PC-9 (cell line): ENCODE measurements at regions not wholly inside any gene's neighbourhood (a gene's known extent, or its start where the extent isn't known, plus 50 kb on each side); places are given as distances from the start of the nearest gene placed in this dataset.

Experiments
- EZH2 ChIP-seq: fragments of 200-600 bp; sonication (generic); IDR thresholded peaks from 2 replicates; pipeline ENCODE4 v1.8.0; 2017; ENCODE audit warnings: antibody characterized with exemption, low read depth
- TF ChIP-seq, protein P1 (sequence below): fragments of 200-600 bp; sonication (generic); conservative IDR thresholded peaks from 2 replicates; pipeline ENCODE4 v1.6.1; 2017; ENCODE audit warnings: mixed run types, antibody characterized with exemption, mild to moderate bottlenecking, moderate library complexity

GRCh38 chr13:26908126-26908525 lies 147.5 kb upstream of the GPR12 start:
- TF ChIP-seq, protein P1, sequence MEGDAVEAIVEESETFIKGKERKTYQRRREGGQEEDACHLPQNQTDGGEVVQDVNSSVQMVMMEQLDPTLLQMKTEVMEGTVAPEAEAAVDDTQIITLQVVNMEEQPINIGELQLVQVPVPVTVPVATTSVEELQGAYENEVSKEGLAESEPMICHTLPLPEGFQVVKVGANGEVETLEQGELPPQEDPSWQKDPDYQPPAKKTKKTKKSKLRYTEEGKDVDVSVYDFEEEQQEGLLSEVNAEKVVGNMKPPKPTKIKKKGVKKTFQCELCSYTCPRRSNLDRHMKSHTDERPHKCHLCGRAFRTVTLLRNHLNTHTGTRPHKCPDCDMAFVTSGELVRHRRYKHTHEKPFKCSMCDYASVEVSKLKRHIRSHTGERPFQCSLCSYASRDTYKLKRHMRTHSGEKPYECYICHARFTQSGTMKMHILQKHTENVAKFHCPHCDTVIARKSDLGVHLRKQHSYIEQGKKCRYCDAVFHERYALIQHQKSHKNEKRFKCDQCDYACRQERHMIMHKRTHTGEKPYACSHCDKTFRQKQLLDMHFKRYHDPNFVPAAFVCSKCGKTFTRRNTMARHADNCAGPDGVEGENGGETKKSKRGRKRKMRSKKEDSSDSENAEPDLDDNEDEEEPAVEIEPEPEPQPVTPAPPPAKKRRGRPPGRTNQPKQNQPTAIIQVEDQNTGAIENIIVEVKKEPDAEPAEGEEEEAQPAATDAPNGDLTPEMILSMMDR: no peak
- no peak for TF ChIP-seq EZH2
